SK-N-SH treated with all-trans-retinoic acid at 6 μM for 48 hours (cell line): ENCODE measurements at regions not wholly inside any gene's neighbourhood (a gene's known extent, or its start where the extent isn't known, plus 50 kb on each side); places are given as distances from the start of the nearest gene placed in this dataset.

ENCODE experiments used
- ATAC-seq: fragments of 200-7000 bp; cut with Tn5 transposase; 3 replicates; pipeline ENCODE4 v1.9.1; 2020; ENCODE audit warnings: mild to moderate bottlenecking, moderate library complexity
- ARNTL ChIP-seq: fragments of 450-650 bp; formaldehyde crosslinking; IDR thresholded peaks from 2 replicates; pipeline ENCODE4 v1.5.0; 2020; ENCODE audit warnings: low read depth, mild to moderate bottlenecking, moderate library complexity, borderline replicate concordance
- ESRRG ChIP-seq: fragments of 250-450 bp; sonication (Bioruptor Pico); IDR thresholded peaks from 2 replicates; pipeline ENCODE4 v1.6.1; 2021; ENCODE audit warnings: mild to moderate bottlenecking
- GLIS3 ChIP-seq: fragments of 250-450 bp; sonication (Bioruptor Pico); IDR thresholded peaks from 2 replicates; pipeline ENCODE4 v1.5.0; 2020; ENCODE audit warnings: mild to moderate bottlenecking, moderate library complexity
- ISL1 ChIP-seq: fragments of 250-450 bp; sonication (Bioruptor Pico); IDR thresholded peaks from 2 replicates; pipeline ENCODE4 v2.1.2; 2022; ENCODE audit warnings: mild to moderate bottlenecking, moderate library complexity
- OSR1 ChIP-seq: fragments of 250-450 bp; sonication (Bioruptor Pico); IDR thresholded peaks from 2 replicates; pipeline ENCODE4 v1.8.0; 2022; ENCODE audit warnings: moderate library complexity, mild to moderate bottlenecking, inconsistent platforms
- PATZ1 ChIP-seq: fragments of 250-450 bp; sonication (Bioruptor Pico); IDR thresholded peaks from 2 replicates; pipeline ENCODE4 v1.8.0; 2020; ENCODE audit warnings: mild to moderate bottlenecking, moderate library complexity, borderline replicate concordance
- PPARA ChIP-seq: fragments of 250-450 bp; sonication (Bioruptor Pico); IDR thresholded peaks from 2 replicates; pipeline ENCODE4 v1.5.0; 2020; ENCODE audit warnings: mild to moderate bottlenecking, borderline replicate concordance
- RARB ChIP-seq: fragments of 250-450 bp; sonication (Bioruptor Pico); IDR thresholded peaks from 2 replicates; pipeline ENCODE4 v1.8.0; 2021; ENCODE audit warnings: mild to moderate bottlenecking, moderate library complexity
- TCF4 ChIP-seq: fragments of 250-450 bp; sonication (Bioruptor Pico); IDR thresholded peaks from 2 replicates; pipeline ENCODE4 v1.8.0; 2021; ENCODE audit warnings: mild to moderate bottlenecking, moderate library complexity, borderline replicate concordance
- TOX ChIP-seq: fragments of 250-450 bp; sonication (Bioruptor Pico); IDR thresholded peaks from 2 replicates; pipeline ENCODE4 v1.8.0; 2021; ENCODE audit warnings: mild to moderate bottlenecking, moderate library complexity, borderline replicate concordance
- ZFP3 ChIP-seq: fragments of 250-450 bp; sonication (Bioruptor Pico); IDR thresholded peaks from 2 replicates; pipeline ENCODE4 v1.5.0; 2020; ENCODE audit warnings: mild to moderate bottlenecking, moderate library complexity
- ZFP30 ChIP-seq: fragments of 450-650 bp; formaldehyde crosslinking; IDR thresholded peaks from 2 replicates; pipeline ENCODE4 v1.5.0; 2022; ENCODE audit warnings: mild to moderate bottlenecking, moderate library complexity
- ZNF565 ChIP-seq: fragments of 450-650 bp; formaldehyde crosslinking; conservative IDR thresholded peaks from 2 replicates; pipeline ENCODE4 v1.5.0; 2020; ENCODE audit warnings: low read depth, mild to moderate bottlenecking, moderate library complexity
- ZNF70 ChIP-seq: fragments of 450-650 bp; formaldehyde crosslinking; IDR thresholded peaks from 2 replicates; pipeline ENCODE4 v1.5.0; 2020; ENCODE audit warnings: mild to moderate bottlenecking, moderate library complexity
- ZNF8 ChIP-seq: fragments of 450-650 bp; formaldehyde crosslinking; IDR thresholded peaks from 2 replicates; pipeline ENCODE4 v1.5.0; 2020; ENCODE audit warnings: mild to moderate bottlenecking, moderate library complexity
- TF ChIP-seq, protein P1 (sequence below): fragments of 250-450 bp; sonication (Bioruptor Pico); IDR thresholded peaks from 2 replicates; pipeline ENCODE4 v1.5.0; 2020; ENCODE audit warnings: mild to moderate bottlenecking, moderate library complexity
- TF ChIP-seq, protein P2 (sequence below): fragments of 250-450 bp; sonication (Bioruptor Pico); IDR thresholded peaks from 2 replicates; pipeline ENCODE4 v1.8.0; 2021; ENCODE audit warnings: low read depth, mild to moderate bottlenecking, moderate library complexity, borderline replicate concordance

DNA sequence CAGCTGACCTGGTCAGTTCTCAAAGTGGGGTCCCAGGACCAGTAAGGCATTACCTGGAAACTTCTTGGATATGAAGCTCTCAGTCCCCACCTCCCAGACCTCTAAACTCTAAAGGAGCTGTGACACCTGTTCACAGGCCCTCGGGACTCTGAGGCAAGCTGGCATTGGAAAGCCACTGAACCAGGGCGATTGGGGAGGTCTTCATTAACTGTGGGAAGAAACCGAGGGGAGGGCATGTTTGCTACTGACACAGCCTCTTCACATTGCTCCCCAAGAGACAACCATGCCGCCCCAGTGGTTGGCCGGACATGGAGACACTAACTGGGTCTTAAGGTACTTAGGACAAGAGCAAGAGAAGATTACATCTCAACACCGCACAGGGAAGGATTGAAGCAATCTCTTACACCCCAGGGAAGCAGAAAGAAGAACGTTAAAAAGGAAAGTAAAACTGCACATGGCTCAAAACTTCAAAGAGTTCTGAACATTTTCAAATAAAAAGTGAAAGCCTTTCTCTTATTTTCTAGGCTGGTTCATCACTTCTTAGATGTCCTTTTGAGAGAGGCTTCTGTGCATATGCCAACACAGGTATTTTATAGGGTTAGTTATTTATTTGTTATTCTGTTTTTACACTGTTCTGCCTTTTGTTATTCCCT lies 210.0 kb upstream of the CST7 start:
- ATAC-seq = no peak

GRCh38 chr20:24739746-24740145 lies 209.3 kb upstream of the CST7 start:
- TF ChIP-seq TOX (CRISPR knock-in tag) = no peak
- TF ChIP-seq ZFP3 (CRISPR knock-in tag) = no peak
- TF ChIP-seq, protein P1, sequence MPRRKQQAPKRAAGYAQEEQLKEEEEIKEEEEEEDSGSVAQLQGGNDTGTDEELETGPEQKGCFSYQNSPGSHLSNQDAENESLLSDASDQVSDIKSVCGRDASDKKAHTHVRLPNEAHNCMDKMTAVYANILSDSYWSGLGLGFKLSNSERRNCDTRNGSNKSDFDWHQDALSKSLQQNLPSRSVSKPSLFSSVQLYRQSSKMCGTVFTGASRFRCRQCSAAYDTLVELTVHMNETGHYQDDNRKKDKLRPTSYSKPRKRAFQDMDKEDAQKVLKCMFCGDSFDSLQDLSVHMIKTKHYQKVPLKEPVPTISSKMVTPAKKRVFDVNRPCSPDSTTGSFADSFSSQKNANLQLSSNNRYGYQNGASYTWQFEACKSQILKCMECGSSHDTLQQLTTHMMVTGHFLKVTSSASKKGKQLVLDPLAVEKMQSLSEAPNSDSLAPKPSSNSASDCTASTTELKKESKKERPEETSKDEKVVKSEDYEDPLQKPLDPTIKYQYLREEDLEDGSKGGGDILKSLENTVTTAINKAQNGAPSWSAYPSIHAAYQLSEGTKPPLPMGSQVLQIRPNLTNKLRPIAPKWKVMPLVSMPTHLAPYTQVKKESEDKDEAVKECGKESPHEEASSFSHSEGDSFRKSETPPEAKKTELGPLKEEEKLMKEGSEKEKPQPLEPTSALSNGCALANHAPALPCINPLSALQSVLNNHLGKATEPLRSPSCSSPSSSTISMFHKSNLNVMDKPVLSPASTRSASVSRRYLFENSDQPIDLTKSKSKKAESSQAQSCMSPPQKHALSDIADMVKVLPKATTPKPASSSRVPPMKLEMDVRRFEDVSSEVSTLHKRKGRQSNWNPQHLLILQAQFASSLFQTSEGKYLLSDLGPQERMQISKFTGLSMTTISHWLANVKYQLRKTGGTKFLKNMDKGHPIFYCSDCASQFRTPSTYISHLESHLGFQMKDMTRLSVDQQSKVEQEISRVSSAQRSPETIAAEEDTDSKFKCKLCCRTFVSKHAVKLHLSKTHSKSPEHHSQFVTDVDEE = no peak
- TF ChIP-seq ZNF8 (CRISPR knock-in tag) = no peak
- TF ChIP-seq ESRRG (CRISPR knock-in tag) = no peak
- no peak for ATAC-seq

More for the DNA sequence above, 210.0 kb upstream of the CST7 start:
- TF ChIP-seq, protein P1 = no peak
- TF ChIP-seq ZNF565 (CRISPR knock-in tag) = no peak
- no peak for TF ChIP-seq ZFP30 (CRISPR knock-in tag)
- TF ChIP-seq TCF4 (CRISPR knock-in tag) = no peak
- TF ChIP-seq ZNF70 (CRISPR knock-in tag) = no peak
- no peak for TF ChIP-seq TOX (CRISPR knock-in tag)
- no peak for TF ChIP-seq PATZ1 (CRISPR knock-in tag)

- ATAC-seq = no peak
- TF ChIP-seq OSR1 (CRISPR knock-in tag) (no peak), ESRRG (CRISPR knock-in tag) (no peak), ARNTL (CRISPR knock-in tag) (no peak), GLIS3 (CRISPR knock-in tag) (no peak), TCF4 (CRISPR knock-in tag) (no peak), PPARA (no peak), ZFP3 (CRISPR knock-in tag) (no peak), ISL1 (no peak), ZFP30 (CRISPR knock-in tag) (no peak), ZNF70 (CRISPR knock-in tag) (no peak)
- TF ChIP-seq, protein P2, sequence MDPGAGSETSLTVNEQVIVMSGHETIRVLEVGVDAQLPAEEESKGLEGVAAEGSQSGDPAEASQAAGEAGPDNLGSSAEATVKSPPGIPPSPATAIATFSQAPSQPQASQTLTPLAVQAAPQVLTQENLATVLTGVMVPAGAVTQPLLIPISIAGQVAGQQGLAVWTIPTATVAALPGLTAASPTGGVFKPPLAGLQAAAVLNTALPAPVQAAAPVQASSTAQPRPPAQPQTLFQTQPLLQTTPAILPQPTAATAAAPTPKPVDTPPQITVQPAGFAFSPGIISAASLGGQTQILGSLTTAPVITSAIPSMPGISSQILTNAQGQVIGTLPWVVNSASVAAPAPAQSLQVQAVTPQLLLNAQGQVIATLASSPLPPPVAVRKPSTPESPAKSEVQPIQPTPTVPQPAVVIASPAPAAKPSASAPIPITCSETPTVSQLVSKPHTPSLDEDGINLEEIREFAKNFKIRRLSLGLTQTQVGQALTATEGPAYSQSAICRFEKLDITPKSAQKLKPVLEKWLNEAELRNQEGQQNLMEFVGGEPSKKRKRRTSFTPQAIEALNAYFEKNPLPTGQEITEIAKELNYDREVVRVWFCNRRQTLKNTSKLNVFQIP (CRISPR knock-in tag) = no peak
Observed at GRCh38 chr20:24741493-24742072, 207.5 kb upstream of the CST7 start.

- TF ChIP-seq RARB (CRISPR knock-in tag) = no peak
- TF ChIP-seq, protein P2 (CRISPR knock-in tag) = no peak
- no peak for TF ChIP-seq ZNF70 (CRISPR knock-in tag)
- TF ChIP-seq, all 23 proteins: peak for 0
- ATAC-seq = no peak
Observed at GRCh38 chr20:24742436-24742835, 206.6 kb upstream of the CST7 start.
